Breast epithelium (tissue), 4 donors: ENCODE measurements at regions not wholly inside any gene's neighbourhood (a gene's known extent, or its start where the extent isn't known, plus 50 kb on each side); places are given as distances from the start of the nearest gene placed in this dataset.

Experiments used
- DNase-seq, 2 donors: peaks; one replicate each; pipeline ENCODE4 v3.0.0-alpha.2; 2019; ENCODE audit warnings: low spot score in 2 of 2
- H3K27ac ChIP-seq, 2 donors: fragments of 200-600 bp; sonication (generic) in 1 of 2; one replicate each; pipeline ENCODE4 v1.5.1; 2016 to 2019; ENCODE audit warnings: mild to moderate bottlenecking in 1 of 2
- H3K27me3 ChIP-seq, 2 donors: fragments of 200-600 bp; sonication (generic) in 1 of 2; one replicate each; pipeline versions ENCODE4 v1.5.1 to v1.6.0; 2017 to 2019; ENCODE audit warnings: control low read depth in 1 of 2, mild to moderate bottlenecking in 1 of 2
- H3K36me3 ChIP-seq: fragments of 200-600 bp; one replicate; pipeline ENCODE4 v1.5.1; 2019
- H3K4me1 ChIP-seq, 2 donors: fragments of 200-600 bp; sonication (generic); one replicate each; pipeline ENCODE4 v1.5.1; 2016 to 2019; ENCODE audit warnings: control low read depth in 1 of 2
- H3K4me3 ChIP-seq, 3 donors: fragments of 200-600 bp; sonication (generic); 1 replicate in 2 of 3; 2 replicates in 1 of 3; pipeline ENCODE4 v1.5.1; 2016 to 2019; ENCODE audit warnings: mild to moderate bottlenecking in 3 of 3, moderate library complexity in 2 of 3
- H3K9me3 ChIP-seq, 2 donors: fragments of 200-600 bp; sonication (generic) in 1 of 2; one replicate each; pipeline ENCODE4 v1.5.1; 2016 to 2019; ENCODE audit warnings: control low read depth in 1 of 2
- POLR2A ChIP-seq: fragments of 450-650 bp; IDR thresholded peaks from one replicate; pipeline ENCODE4 v1.6.1; 2016; ENCODE audit warnings: antibody characterized with exemption, mild to moderate bottlenecking, moderate library complexity
- POLR2AphosphoS5 ChIP-seq, 3 donors: sonication (generic); formaldehyde crosslinking; IDR thresholded peaks; one replicate each; pipeline ENCODE4 v1.6.1; 2017; ENCODE audit warnings: antibody characterized with exemption in 3 of 3
- intact Hi-C: fragments of 100-400 bp; cut with DNase I; formaldehyde crosslinking; loops from one replicate; pipeline ENCODE4 v1.15.1; 2023; ENCODE audit warnings: low total_unique reads
- TF ChIP-seq, protein P1 (sequence below), 3 donors: fragments of 450-650 bp; IDR thresholded peaks; one replicate each; pipeline ENCODE4 v1.5.1; 2016 to 2017; ENCODE audit warnings: antibody characterized with exemption in 3 of 3, mild to moderate bottlenecking in 3 of 3, moderate library complexity in 3 of 3

GRCh38 chr12:126558219-126558618 lies 1493.0 kb downstream of the AACS start:
- no peak for DNase-seq
- H3K4me3 ChIP-seq = no peak overlapping the region
- H3K9me3 ChIP-seq = peaks cover 0 to 4% of the 10 kb centered on the region in 2 donors
- TF ChIP-seq, protein P1, sequence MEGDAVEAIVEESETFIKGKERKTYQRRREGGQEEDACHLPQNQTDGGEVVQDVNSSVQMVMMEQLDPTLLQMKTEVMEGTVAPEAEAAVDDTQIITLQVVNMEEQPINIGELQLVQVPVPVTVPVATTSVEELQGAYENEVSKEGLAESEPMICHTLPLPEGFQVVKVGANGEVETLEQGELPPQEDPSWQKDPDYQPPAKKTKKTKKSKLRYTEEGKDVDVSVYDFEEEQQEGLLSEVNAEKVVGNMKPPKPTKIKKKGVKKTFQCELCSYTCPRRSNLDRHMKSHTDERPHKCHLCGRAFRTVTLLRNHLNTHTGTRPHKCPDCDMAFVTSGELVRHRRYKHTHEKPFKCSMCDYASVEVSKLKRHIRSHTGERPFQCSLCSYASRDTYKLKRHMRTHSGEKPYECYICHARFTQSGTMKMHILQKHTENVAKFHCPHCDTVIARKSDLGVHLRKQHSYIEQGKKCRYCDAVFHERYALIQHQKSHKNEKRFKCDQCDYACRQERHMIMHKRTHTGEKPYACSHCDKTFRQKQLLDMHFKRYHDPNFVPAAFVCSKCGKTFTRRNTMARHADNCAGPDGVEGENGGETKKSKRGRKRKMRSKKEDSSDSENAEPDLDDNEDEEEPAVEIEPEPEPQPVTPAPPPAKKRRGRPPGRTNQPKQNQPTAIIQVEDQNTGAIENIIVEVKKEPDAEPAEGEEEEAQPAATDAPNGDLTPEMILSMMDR (IDR thresholded peaks at IDR 0.05) = no peak
- TF ChIP-seq POLR2AphosphoS5 (IDR thresholded peaks at IDR 0.05) = no peak
- no peak for TF ChIP-seq POLR2A
- no peak overlapping the region for H3K27ac ChIP-seq
- H3K4me1 ChIP-seq = no peaks in the 10 kb centered on the region
- intact Hi-C loops = no loop called here
- no peaks in the 10 kb centered on the region for H3K27me3 ChIP-seq
- H3K36me3 ChIP-seq = no peaks in the 10 kb centered on the region

GRCh38 chr12:126558810-126559209 lies 1493.6 kb downstream of the AACS start:
- Histone ChIP-seq H3K27ac (no peak overlapping the region), H3K27me3 (no peaks in the 10 kb centered on the region), H3K9me3 (peaks cover 0 to under 1% of the 10 kb centered on the region in 2 donors), H3K4me3 (no peak overlapping the region), H3K36me3 (no peaks in the 10 kb centered on the region), H3K4me1 (no peaks in the 10 kb centered on the region)
- intact Hi-C loops = no loop called here
- no peak for TF ChIP-seq POLR2A
- TF ChIP-seq POLR2AphosphoS5 (IDR thresholded peaks at IDR 0.05) = no peak
- TF ChIP-seq, protein P1 (IDR thresholded peaks at IDR 0.05) = no peak
- no peak for DNase-seq

- intact Hi-C loops = no loop called here
- Histone ChIP-seq H3K4me3 (no peak overlapping the region), H3K36me3 (no peaks in the 10 kb centered on the region), H3K4me1 (no peaks in the 10 kb centered on the region), H3K27me3 (no peaks in the 10 kb centered on the region), H3K9me3 (no peaks in the 10 kb centered on the region), H3K27ac (no peak overlapping the region)
- no peak for DNase-seq
- TF ChIP-seq POLR2A (no peak), POLR2AphosphoS5 (IDR thresholded peaks at IDR 0.05) (no peak)
- TF ChIP-seq, protein P1 (IDR thresholded peaks at IDR 0.05) = no peak
Observed at GRCh38 chr12:126567016-126567415, 1501.8 kb downstream of the AACS start.

DNA sequence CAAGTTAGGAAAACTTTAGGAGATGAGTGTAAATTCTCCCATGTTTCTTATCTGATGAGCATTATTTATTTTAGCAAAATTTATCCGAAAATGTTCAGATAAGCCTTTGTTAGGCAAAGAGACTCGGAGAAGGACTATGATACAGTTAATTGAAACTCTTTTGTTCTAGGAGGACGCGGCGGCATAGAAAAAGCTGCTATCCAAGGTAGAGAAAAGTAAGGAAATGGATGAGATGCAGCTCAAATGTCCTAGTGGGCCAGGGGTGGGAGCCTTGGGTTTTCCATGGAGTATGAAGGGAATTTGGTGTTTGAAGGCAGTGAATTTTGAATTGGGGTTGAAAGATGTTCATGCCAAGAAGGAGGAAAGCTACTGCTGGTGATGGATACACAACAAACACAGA lies 1504.5 kb downstream of the AACS start:
- H3K9me3 ChIP-seq = no peaks in the 10 kb centered on the region
- H3K27me3 ChIP-seq = no peaks in the 10 kb centered on the region
- no peaks in the 10 kb centered on the region for H3K36me3 ChIP-seq
- DNase-seq = no peak
- TF ChIP-seq POLR2AphosphoS5 (IDR thresholded peaks at IDR 0.05) = no peak
- no peak for TF ChIP-seq POLR2A
- TF ChIP-seq, protein P1 (IDR thresholded peaks at IDR 0.05) = no peak
- H3K27ac ChIP-seq = no peak overlapping the region
- H3K4me3 ChIP-seq = no peak overlapping the region
- intact Hi-C loops = no loop called here
- H3K4me1 ChIP-seq = no peaks in the 10 kb centered on the region

DNA sequence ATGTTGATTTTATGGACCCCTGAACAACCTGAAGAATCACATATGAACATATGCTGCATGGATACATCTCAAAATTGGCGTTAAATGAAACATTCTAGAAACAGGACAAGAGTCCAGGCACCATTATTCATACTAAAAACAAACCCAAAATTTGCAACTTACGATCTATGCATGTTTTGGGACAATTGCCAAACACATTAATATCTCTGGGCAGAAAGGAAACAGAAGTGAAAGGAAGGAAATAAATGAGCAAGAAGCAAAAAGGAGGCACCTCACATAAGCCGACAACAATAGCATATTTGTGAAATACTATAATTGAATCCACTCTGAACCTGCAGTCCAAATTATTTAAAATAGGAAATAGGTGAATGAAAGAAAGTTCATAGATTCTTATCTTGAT lies 1505.3 kb downstream of the AACS start:
- Histone ChIP-seq H3K4me3 (no peak overlapping the region), H3K27ac (no peak overlapping the region), H3K27me3 (no peaks in the 10 kb centered on the region), H3K9me3 (no peaks in the 10 kb centered on the region), H3K4me1 (no peaks in the 10 kb centered on the region), H3K36me3 (no peaks in the 10 kb centered on the region)
- no peak for TF ChIP-seq POLR2AphosphoS5 (IDR thresholded peaks at IDR 0.05)
- TF ChIP-seq, protein P1 (IDR thresholded peaks at IDR 0.05) = no peak
- no peak for TF ChIP-seq POLR2A
- intact Hi-C loops = no loop called here
- no peak for DNase-seq
